HFF-Myc (cell line): ENCODE measurements at regions not wholly inside any gene's neighbourhood (a gene's known extent, or its start where the extent isn't known, plus 50 kb on each side); places are given as distances from the start of the nearest gene placed in this dataset.

Experiments
- DNase-seq: peaks from one replicate; pipeline ENCODE4 v3.0.0-alpha.2; 2011; ENCODE audit warnings: low read depth; ENCODE audit errors: extremely low read depth
- H3K4me3 ChIP-seq: replicated peaks from 2 replicates; pipeline ENCODE4 v1.5.1; 2011; ENCODE audit warnings: low read depth, mild to moderate bottlenecking, control low read depth, low read length
- CTCF ChIP-seq: IDR thresholded peaks from 2 replicates; pipeline ENCODE4 v1.5.1; 2012; ENCODE audit warnings: mild to moderate bottlenecking, low read depth, low read length, control low read depth; ENCODE audit errors: missing control alignments

- no peak for DNase-seq
- no peak overlapping the region for H3K4me3 ChIP-seq
- no peak for TF ChIP-seq CTCF
Measured at GRCh38 chr6:90780141-90780540, 193.3 kb upstream of the MAP3K7 start.

GRCh38 chr6:90778417-90779203, 191.7 kb upstream of the MAP3K7 start:
- H3K4me3 ChIP-seq = no peak overlapping the region
- no peak for DNase-seq
- no peak for TF ChIP-seq CTCF

GRCh38 chr6:90770778-90771177, 183.9 kb upstream of the MAP3K7 start:
- no peak for DNase-seq
- TF ChIP-seq CTCF = no peak

GRCh38 chr6:90765895-90766294, 179.0 kb upstream of the MAP3K7 start:
- no peak overlapping the region for H3K4me3 ChIP-seq
- TF ChIP-seq CTCF = no peak
- no peak for DNase-seq

More at GRCh38 chr6:90770778-90771177, 183.9 kb upstream of the MAP3K7 start:
- H3K4me3 ChIP-seq = no peak overlapping the region

- H3K4me3 ChIP-seq = no peak overlapping the region
- DNase-seq = no peak
- no peak for TF ChIP-seq CTCF
Measured at GRCh38 chr6:90765491-90765890, 178.6 kb upstream of the MAP3K7 start.

GRCh38 chr6:90764001-90764400, 177.1 kb upstream of the MAP3K7 start:
- no peak overlapping the region for H3K4me3 ChIP-seq
- no peak for TF ChIP-seq CTCF
- DNase-seq = no peak

GRCh38 chr6:90759664-90760063, 172.8 kb upstream of the MAP3K7 start:
- H3K4me3 ChIP-seq = no peak overlapping the region
- TF ChIP-seq CTCF = no peak
- no peak for DNase-seq
